HFFc6 (cell line): ENCODE measurements at regions not wholly inside any gene's neighbourhood (a gene's known extent, or its start where the extent isn't known, plus 50 kb on each side); places are given as distances from the start of the nearest gene placed in this dataset.

Source experiments
- DNase-seq: peaks from one replicate; pipeline ENCODE4 v3.0.0-alpha.2; 2018
- H3K27ac Mint-ChIP-seq: 2 replicates; pipeline ENCODE4 v1.8.0; 2020; ENCODE audit warnings: mild to moderate bottlenecking, mixed read lengths
- H3K27me3 Mint-ChIP-seq: 2 replicates; pipeline ENCODE4 v1.8.0; 2021; ENCODE audit warnings: mild to moderate bottlenecking, moderate library complexity, mixed read lengths; ENCODE audit not compliant: insufficient read depth
- H3K36me3 Mint-ChIP-seq: 2 replicates; pipeline ENCODE4 v1.8.0; 2021; ENCODE audit warnings: low read depth, mixed read lengths
- H3K4me1 Mint-ChIP-seq: 2 replicates; pipeline ENCODE4 v1.8.0; 2020; ENCODE audit warnings: low read depth, mixed read lengths
- H3K4me3 Mint-ChIP-seq: 2 replicates; pipeline ENCODE4 v1.8.0; 2020; ENCODE audit warnings: mild to moderate bottlenecking, moderate library complexity, mixed read lengths
- H3K9me3 Mint-ChIP-seq: 2 replicates; pipeline ENCODE4 v1.8.0; 2020; ENCODE audit warnings: mild to moderate bottlenecking, mixed read lengths
- CTCF ChIP-seq: fragments of 200-600 bp; sonication (generic); IDR thresholded peaks from 2 replicates; pipeline ENCODE4 v1.5.0; 2021; ENCODE audit warnings: antibody characterized with exemption, mild to moderate bottlenecking

GRCh38 chr6:147060636-147061035 lies 143.6 kb upstream of the STXBP5 start:
- Mint-ChIP-seq H3K4me1 (peaks cover 32% of the 10 kb centered on the region), H3K27ac (no peak overlapping the region), H3K4me3 (no peak overlapping the region), H3K9me3 (no peaks in the 10 kb centered on the region), H3K27me3 (peaks cover 1% of the 10 kb centered on the region; the same call in 1 of the 2 replicates), H3K36me3 (no peaks in the 10 kb centered on the region)
- DNase-seq = no peak
- no peak for TF ChIP-seq CTCF

GRCh38 chr6:147061252-147061651 lies 143.0 kb upstream of the STXBP5 start:
- H3K27me3 Mint-ChIP-seq = no peaks in the 10 kb centered on the region; the same call in 1 of the 2 replicates
- no peaks in the 10 kb centered on the region for H3K36me3 Mint-ChIP-seq
- no peaks in the 10 kb centered on the region for H3K9me3 Mint-ChIP-seq
- no peak overlapping the region for H3K4me3 Mint-ChIP-seq
- no peak for DNase-seq
- no peak overlapping the region for H3K27ac Mint-ChIP-seq
- H3K4me1 Mint-ChIP-seq = peaks cover 32% of the 10 kb centered on the region
- TF ChIP-seq CTCF = no peak

GRCh38 chr6:147063469-147064031 lies 140.7 kb upstream of the STXBP5 start:
- peak overlapping the region; percentile 8; the same call in 1 of the 2 replicates for H3K4me3 Mint-ChIP-seq
- H3K36me3 Mint-ChIP-seq = no peaks in the 10 kb centered on the region
- peaks cover under 1% of the 10 kb centered on the region; the same call in 1 of the 2 replicates for H3K9me3 Mint-ChIP-seq
- H3K27ac Mint-ChIP-seq = peak overlapping the region; percentile 35
- H3K27me3 Mint-ChIP-seq = no peaks in the 10 kb centered on the region; the same call in 1 of the 2 replicates
- no peak for TF ChIP-seq CTCF
- DNase-seq = peak; percentile 58
- H3K4me1 Mint-ChIP-seq = peaks cover 32% of the 10 kb centered on the region

GRCh38 chr6:147065786-147066185 lies 138.4 kb upstream of the STXBP5 start:
- H3K27me3 Mint-ChIP-seq = peaks cover 1% of the 10 kb centered on the region; the same call in 1 of the 2 replicates
- TF ChIP-seq CTCF = no peak
- H3K4me3 Mint-ChIP-seq = no peak overlapping the region
- peaks cover 8% of the 10 kb centered on the region; the same call in 1 of the 2 replicates for H3K36me3 Mint-ChIP-seq
- H3K27ac Mint-ChIP-seq = no peak overlapping the region
- H3K9me3 Mint-ChIP-seq = peaks cover 12% of the 10 kb centered on the region
- no peak for DNase-seq
- peaks cover 25% of the 10 kb centered on the region for H3K4me1 Mint-ChIP-seq

GRCh38 chr6:147067184-147067583 lies 137.0 kb upstream of the STXBP5 start:
- H3K4me1 Mint-ChIP-seq = peaks cover 25% of the 10 kb centered on the region
- peaks cover 12% of the 10 kb centered on the region for H3K9me3 Mint-ChIP-seq
- H3K27ac Mint-ChIP-seq = no peak overlapping the region
- no peak overlapping the region for H3K4me3 Mint-ChIP-seq
- DNase-seq = no peak
- peaks cover 1% of the 10 kb centered on the region; the same call in 1 of the 2 replicates for H3K27me3 Mint-ChIP-seq
- peaks cover 8% of the 10 kb centered on the region; the same call in 1 of the 2 replicates for H3K36me3 Mint-ChIP-seq
- no peak for TF ChIP-seq CTCF
